ENCODE measurements at regions not wholly inside any gene's neighbourhood (a gene's known extent, or its start where the extent isn't known, plus 50 kb on each side); places are given as distances from the start of the nearest gene placed in this dataset.

GRCh38 chr7:51577390-51577789 is 260.8 kb upstream of the COBL start:
- Histone ChIP-seq H3K36me3 (no peaks in the 10 kb centered on the region), H3K4me1 (no peaks in the 10 kb centered on the region), H3K27me3 (no peaks in the 10 kb centered on the region), H3K4me3 (no peak overlapping the region), H3K9me3 (peaks cover 0 to 12% (median 3%) of the 10 kb centered on the region in 4 donors), H3K27ac (no peak overlapping the region)
- DNase-seq = no peak
- intact Hi-C loops (cut with DNase I; ENCODE audit: low total_unique reads) = no loop called here
- TF ChIP-seq EP300 (IDR thresholded peaks at IDR 0.05) (no peak), POLR2A (IDR thresholded peaks at IDR 0.05) (no peak), CTCF (IDR thresholded peaks at IDR 0.05) (no peak), POLR2AphosphoS5 (IDR thresholded peaks at IDR 0.05) (no peak)
- WGBS, 5 donors = 56 to 83% (median 70%) methylated on average over 1 to 4 of the region's 4 CpGs

GRCh38 chr7:51569581-51569980 is 253.0 kb upstream of the COBL start:
- WGBS, 5 donors = 52 to 82% (median 68%) methylated on average over 3 of the region's 3 CpGs

GRCh38 chr7:51569176-51569575 is 252.6 kb upstream of the COBL start:
- DNase-seq = no peak
- WGBS, 5 donors = 74 to 86% (median 83%) methylated on average over 5 of the region's 5 CpGs
- Histone ChIP-seq H3K9me3 (no peaks in the 10 kb centered on the region), H3K27ac (no peak overlapping the region), H3K27me3 (no peaks in the 10 kb centered on the region), H3K4me1 (no peaks in the 10 kb centered on the region), H3K36me3 (no peaks in the 10 kb centered on the region), H3K4me3 (no peak overlapping the region)
- TF ChIP-seq POLR2AphosphoS5 (IDR thresholded peaks at IDR 0.05) = no peak
- TF ChIP-seq EP300 (IDR thresholded peaks at IDR 0.05) = no peak
- no peak for TF ChIP-seq POLR2A (IDR thresholded peaks at IDR 0.05)
- TF ChIP-seq CTCF (IDR thresholded peaks at IDR 0.05) = no peak
- intact Hi-C loops (cut with DNase I; ENCODE audit: low total_unique reads) = no loop called here

More at GRCh38 chr7:51569581-51569980, 253.0 kb upstream of the COBL start:
- H3K36me3 ChIP-seq = no peaks in the 10 kb centered on the region
- no peak overlapping the region for H3K4me3 ChIP-seq
- H3K27me3 ChIP-seq = no peaks in the 10 kb centered on the region
- no peak for DNase-seq
- TF ChIP-seq POLR2AphosphoS5 (IDR thresholded peaks at IDR 0.05) (no peak), CTCF (IDR thresholded peaks at IDR 0.05) (no peak), POLR2A (IDR thresholded peaks at IDR 0.05) (no peak), EP300 (IDR thresholded peaks at IDR 0.05) (no peak)
- H3K27ac ChIP-seq = no peak overlapping the region
- intact Hi-C loops (cut with DNase I; ENCODE audit: low total_unique reads) = no loop called here
- peaks cover 0 to 3% (median 0%) of the 10 kb centered on the region in 4 donors for H3K9me3 ChIP-seq
- H3K4me1 ChIP-seq = no peaks in the 10 kb centered on the region

- H3K4me3 ChIP-seq = no peak overlapping the region
- intact Hi-C loops (cut with DNase I; ENCODE audit: low total_unique reads) = no loop called here
- H3K36me3 ChIP-seq = no peaks in the 10 kb centered on the region
- WGBS, 5 donors = 80 to 92% (median 89%) methylated on average over 4 of the region's 4 CpGs
- H3K27ac ChIP-seq = no peak overlapping the region
- peaks cover 0 to 14% (median 7%) of the 10 kb centered on the region in 4 donors for H3K9me3 ChIP-seq
- no peaks in the 10 kb centered on the region for H3K27me3 ChIP-seq
- no peak for TF ChIP-seq EP300 (IDR thresholded peaks at IDR 0.05)
- no peak for TF ChIP-seq POLR2AphosphoS5 (IDR thresholded peaks at IDR 0.05)
- no peak for TF ChIP-seq CTCF (IDR thresholded peaks at IDR 0.05)
- TF ChIP-seq POLR2A (IDR thresholded peaks at IDR 0.05) = no peak
- no peak for DNase-seq
- H3K4me1 ChIP-seq = no peaks in the 10 kb centered on the region
Observed at GRCh38 chr7:51551070-51551469, 234.5 kb upstream of the COBL start.
